Stimulated activated naive CD8-positive, alpha-beta T cell treated with anti-CD3 and anti-CD28 coated beads, Interleukin-15, amount 100 ng/mL, for 72 hours (primary cell): ENCODE measurements at regions not wholly inside any gene's neighbourhood (a gene's known extent, or its start where the extent isn't known, plus 50 kb on each side); places are given as distances from the start of the nearest gene placed in this dataset.

Experiments used
- ATAC-seq: fragments of 150-1000 bp; cut with Tn5 transposase; 2 replicates; pipeline ENCODE4 v1.10.0; 2021; ENCODE audit warnings: mild to moderate bottlenecking, moderate library complexity
- DNase-seq, 2 donors: peaks; one replicate each; pipeline ENCODE4 v3.0.0; 2021 to 2022
- H3K27ac Mint-ChIP-seq, 2 donors: one replicate each; pipeline ENCODE4 v1.8.0; 2022; ENCODE audit warnings: mild to moderate bottlenecking in 2 of 2, mixed read lengths in 2 of 2, moderate library complexity in 2 of 2
- H3K27me3 Mint-ChIP-seq: one replicate; pipeline ENCODE4 v1.8.0; 2022; ENCODE audit warnings: mixed read lengths
- H3K4me1 Mint-ChIP-seq: one replicate; pipeline ENCODE4 v1.8.0; 2022; ENCODE audit warnings: mild to moderate bottlenecking, mixed read lengths
- H3K4me3 Mint-ChIP-seq, 2 donors: one replicate each; pipeline ENCODE4 v1.8.0; 2022; ENCODE audit warnings: mild to moderate bottlenecking in 2 of 2, mixed read lengths in 2 of 2, moderate library complexity in 1 of 2
- H3K9me3 Mint-ChIP-seq, 2 donors: one replicate each; pipeline ENCODE4 v1.8.0; 2022; ENCODE audit warnings: mixed read lengths in 2 of 2

- Mint-ChIP-seq H3K4me3 (no peak overlapping the region), H3K27me3 (no peaks in the 10 kb centered on the region), H3K27ac (no peak overlapping the region), H3K9me3 (no peaks in the 10 kb centered on the region), H3K4me1 (no peaks in the 10 kb centered on the region)
- no peak for ATAC-seq
- DNase-seq = no peak
Observed at GRCh38 chr13:63551731-63552130, 2136.1 kb upstream of the PCDH20 start.

DNA sequence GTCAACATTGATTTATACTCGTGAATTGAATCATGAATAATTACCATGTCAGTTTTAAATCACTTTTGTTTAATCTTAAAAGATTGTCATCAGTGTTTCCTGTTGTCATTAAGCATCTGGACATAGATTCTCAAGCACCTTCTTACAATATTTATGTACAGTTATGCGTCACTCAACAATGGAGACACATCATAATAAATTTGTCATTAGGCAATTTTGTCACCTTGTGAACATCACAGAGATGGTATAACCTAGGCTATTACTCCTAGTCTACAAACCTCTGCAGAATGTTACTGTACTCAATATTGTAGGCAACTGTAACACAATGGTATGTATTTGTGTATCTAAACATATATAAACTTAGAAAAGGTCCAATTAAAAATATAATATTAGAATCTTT lies 2130.9 kb upstream of the PCDH20 start:
- no peak for DNase-seq
- Mint-ChIP-seq H3K4me1 (no peaks in the 10 kb centered on the region), H3K9me3 (peaks cover 0 to 12% of the 10 kb centered on the region in 2 donors), H3K27ac (no peak overlapping the region), H3K27me3 (no peaks in the 10 kb centered on the region), H3K4me3 (no peak overlapping the region)
- ATAC-seq = no peak

DNA sequence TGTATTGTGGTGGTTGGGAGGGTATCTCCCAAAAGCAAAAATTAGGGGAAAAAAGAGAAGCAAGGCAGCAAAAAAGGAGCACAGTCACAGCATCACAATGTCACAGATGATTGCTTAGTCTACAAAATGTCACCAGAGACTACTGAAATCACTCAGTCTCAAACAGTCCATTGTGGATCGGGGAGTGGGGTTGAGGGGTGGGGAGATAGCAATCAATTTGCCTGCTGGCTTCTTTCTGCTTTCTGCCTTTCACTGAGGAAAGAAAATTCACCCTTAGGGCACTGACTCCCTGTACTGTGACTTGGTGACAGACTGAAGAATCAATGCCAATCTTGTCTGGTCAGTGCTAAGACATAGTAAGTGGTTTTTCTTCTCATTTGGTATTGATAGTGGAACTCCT lies 2127.1 kb upstream of the PCDH20 start:
- no peak overlapping the region for H3K4me3 Mint-ChIP-seq
- DNase-seq = no peak
- no peaks in the 10 kb centered on the region for H3K4me1 Mint-ChIP-seq
- peaks cover 0 to 12% of the 10 kb centered on the region in 2 donors for H3K9me3 Mint-ChIP-seq
- ATAC-seq = no peak
- H3K27me3 Mint-ChIP-seq = no peaks in the 10 kb centered on the region
- H3K27ac Mint-ChIP-seq = no peak overlapping the region

GRCh38 chr13:63541336-63541735 lies 2125.7 kb upstream of the PCDH20 start:
- H3K4me3 Mint-ChIP-seq = no peak overlapping the region
- H3K4me1 Mint-ChIP-seq = no peaks in the 10 kb centered on the region
- DNase-seq (no peak), ATAC-seq (no peak)
- H3K27ac Mint-ChIP-seq = no peak overlapping the region
- peaks cover 0 to 12% of the 10 kb centered on the region in 2 donors for H3K9me3 Mint-ChIP-seq
- H3K27me3 Mint-ChIP-seq = no peaks in the 10 kb centered on the region

- DNase-seq = no peak
- Mint-ChIP-seq H3K4me1 (no peaks in the 10 kb centered on the region), H3K27me3 (no peaks in the 10 kb centered on the region), H3K27ac (no peak overlapping the region), H3K9me3 (peaks cover 0 to 4% of the 10 kb centered on the region in 2 donors), H3K4me3 (no peak overlapping the region)
- no peak for ATAC-seq
Observed at GRCh38 chr13:63540061-63540460, 2124.4 kb upstream of the PCDH20 start.

- no peaks in the 10 kb centered on the region for H3K27me3 Mint-ChIP-seq
- no peaks in the 10 kb centered on the region for H3K4me1 Mint-ChIP-seq
- DNase-seq (no peak), ATAC-seq (no peak)
- H3K4me3 Mint-ChIP-seq = no peak overlapping the region
- no peak overlapping the region for H3K27ac Mint-ChIP-seq
- peaks cover 0 to 12% of the 10 kb centered on the region in 2 donors for H3K9me3 Mint-ChIP-seq
Observed at GRCh38 chr13:63517371-63517770, 2101.7 kb upstream of the PCDH20 start.

- Mint-ChIP-seq H3K27ac (no peak overlapping the region), H3K9me3 (peaks cover 0 to 12% of the 10 kb centered on the region in 2 donors), H3K4me1 (no peaks in the 10 kb centered on the region), H3K4me3 (no peak overlapping the region), H3K27me3 (no peaks in the 10 kb centered on the region)
- no peak for ATAC-seq
- DNase-seq = no peak
Observed at GRCh38 chr13:63516124-63516523, 2100.5 kb upstream of the PCDH20 start.

- Mint-ChIP-seq H3K27me3 (no peaks in the 10 kb centered on the region), H3K27ac (no peak overlapping the region)
Observed at GRCh38 chr13:63514886-63515285, 2099.2 kb upstream of the PCDH20 start.

GRCh38 chr13:63512095-63512494 lies 2096.4 kb upstream of the PCDH20 start:
- H3K27ac Mint-ChIP-seq = no peak overlapping the region
- H3K9me3 Mint-ChIP-seq = no peaks in the 10 kb centered on the region
- no peaks in the 10 kb centered on the region for H3K27me3 Mint-ChIP-seq
- DNase-seq (no peak), ATAC-seq (no peak)
- H3K4me1 Mint-ChIP-seq = no peaks in the 10 kb centered on the region
- H3K4me3 Mint-ChIP-seq = no peak overlapping the region

More at GRCh38 chr13:63514886-63515285, 2099.2 kb upstream of the PCDH20 start:
- ATAC-seq = no peak
- no peak overlapping the region for H3K4me3 Mint-ChIP-seq
- no peak for DNase-seq
- H3K4me1 Mint-ChIP-seq = no peaks in the 10 kb centered on the region
- H3K9me3 Mint-ChIP-seq = peaks cover 0 to 12% of the 10 kb centered on the region in 2 donors

DNA sequence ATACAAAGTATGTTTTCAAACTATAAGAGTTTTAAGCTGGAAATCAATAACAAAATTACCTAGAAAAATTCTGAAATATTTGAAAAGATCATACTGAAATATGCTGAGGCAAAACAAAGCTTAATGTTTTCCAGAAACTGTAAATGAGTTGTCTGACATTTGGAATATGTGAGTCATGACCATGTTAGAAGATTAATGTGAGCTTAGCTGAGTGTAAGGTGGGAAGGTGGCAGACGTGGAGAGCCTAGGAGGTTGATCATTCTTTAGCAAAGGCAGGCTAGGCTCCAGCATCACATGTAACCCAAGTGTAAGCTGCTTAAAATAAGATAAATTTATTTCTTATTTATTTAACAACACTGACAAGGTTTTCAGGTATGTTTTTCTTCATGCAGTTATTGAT lies 2086.1 kb upstream of the PCDH20 start:
- Mint-ChIP-seq H3K4me3 (no peak overlapping the region), H3K4me1 (no peaks in the 10 kb centered on the region), H3K27me3 (no peaks in the 10 kb centered on the region), H3K9me3 (peaks cover 14 to 27% of the 10 kb centered on the region in 2 donors), H3K27ac (no peak overlapping the region)
- no peak for ATAC-seq
- no peak for DNase-seq

DNA sequence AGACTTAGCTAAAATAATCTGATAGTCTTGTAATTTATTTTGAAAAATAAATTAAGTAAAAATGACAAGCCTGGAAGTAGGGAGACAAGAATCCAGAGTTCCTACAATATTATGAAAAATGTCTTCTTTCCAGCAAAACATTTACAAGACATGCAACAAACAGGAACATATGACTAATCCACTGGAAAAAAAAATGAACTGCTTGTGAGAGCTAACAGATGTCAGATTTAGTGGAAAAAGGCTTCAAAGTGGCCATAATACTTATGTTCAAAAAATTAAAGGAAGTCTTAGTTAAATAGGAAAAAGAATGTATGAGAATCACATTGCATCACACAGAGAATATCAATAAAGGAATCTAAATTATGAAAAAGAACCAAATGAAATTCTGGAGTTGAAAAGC lies 2082.0 kb upstream of the PCDH20 start:
- ATAC-seq = no peak
- DNase-seq = no peak

DNA sequence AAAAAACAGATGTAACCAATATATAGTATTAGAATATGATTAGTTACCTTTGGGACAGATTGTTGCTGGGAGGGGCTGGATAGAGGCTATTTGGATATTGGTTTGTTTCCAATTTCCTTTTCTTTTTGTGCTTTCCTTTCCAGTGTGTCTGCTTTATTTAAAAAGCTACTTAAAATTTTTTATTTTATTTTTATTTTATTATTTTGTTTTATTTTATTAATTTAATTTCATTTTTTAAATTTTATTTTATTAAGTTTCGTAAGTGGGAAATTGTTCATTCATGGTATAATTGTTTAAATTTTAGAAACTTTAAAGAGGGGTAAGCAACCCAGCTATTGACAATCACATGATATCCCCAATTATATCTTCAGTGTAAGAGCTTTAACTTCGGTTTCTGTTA lies 2077.0 kb upstream of the PCDH20 start:
- Mint-ChIP-seq H3K4me3 (no peak overlapping the region), H3K9me3 (peaks cover 0 to 13% of the 10 kb centered on the region in 2 donors), H3K4me1 (no peaks in the 10 kb centered on the region), H3K27ac (no peak overlapping the region), H3K27me3 (no peaks in the 10 kb centered on the region)
- no peak for DNase-seq
- ATAC-seq = no peak

More for the DNA sequence above, 2082.0 kb upstream of the PCDH20 start:
- peaks cover 14 to 33% of the 10 kb centered on the region in 2 donors for H3K9me3 Mint-ChIP-seq
- no peaks in the 10 kb centered on the region for H3K4me1 Mint-ChIP-seq
- no peaks in the 10 kb centered on the region for H3K27me3 Mint-ChIP-seq
- H3K4me3 Mint-ChIP-seq = no peak overlapping the region
- H3K27ac Mint-ChIP-seq = no peak overlapping the region

DNA sequence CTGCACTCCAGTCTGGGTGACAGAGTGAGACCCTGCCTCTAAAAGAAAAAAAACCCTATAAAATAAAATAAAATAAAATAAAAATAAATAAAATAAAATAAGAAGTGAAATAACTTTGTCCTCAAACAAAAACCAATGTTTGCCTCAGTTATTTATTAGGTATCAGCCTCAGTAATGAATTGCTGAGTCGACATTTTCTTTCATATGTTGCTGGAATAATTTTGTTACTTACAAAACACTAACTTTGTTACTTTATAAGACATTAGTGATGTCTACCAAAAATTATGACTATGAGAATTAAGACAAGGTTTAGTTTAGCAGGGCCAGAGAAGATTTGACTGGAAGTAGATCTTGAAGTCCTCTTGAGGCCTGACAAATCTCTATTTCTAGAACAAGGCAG lies 2074.5 kb upstream of the PCDH20 start:
- no peak for ATAC-seq
- Mint-ChIP-seq H3K4me1 (no peaks in the 10 kb centered on the region), H3K27me3 (no peaks in the 10 kb centered on the region), H3K27ac (no peak overlapping the region), H3K9me3 (peaks cover 12 to 18% of the 10 kb centered on the region in 2 donors), H3K4me3 (no peak overlapping the region)
- DNase-seq = no peak

- Mint-ChIP-seq H3K27me3 (no peaks in the 10 kb centered on the region), H3K4me1 (no peaks in the 10 kb centered on the region), H3K27ac (no peak overlapping the region), H3K4me3 (no peak overlapping the region), H3K9me3 (peaks cover 7 to 10% of the 10 kb centered on the region in 2 donors)
- DNase-seq (no peak), ATAC-seq (no peak)
Observed at GRCh38 chr13:63481334-63481733, 2065.7 kb upstream of the PCDH20 start.

GRCh38 chr13:63472711-63473110 lies 2057.1 kb upstream of the PCDH20 start:
- Mint-ChIP-seq H3K27me3 (no peaks in the 10 kb centered on the region), H3K4me3 (no peak overlapping the region), H3K4me1 (no peaks in the 10 kb centered on the region), H3K9me3 (peaks cover 9 to 16% of the 10 kb centered on the region in 2 donors), H3K27ac (no peak overlapping the region)
- no peak for ATAC-seq
- DNase-seq = no peak

DNA sequence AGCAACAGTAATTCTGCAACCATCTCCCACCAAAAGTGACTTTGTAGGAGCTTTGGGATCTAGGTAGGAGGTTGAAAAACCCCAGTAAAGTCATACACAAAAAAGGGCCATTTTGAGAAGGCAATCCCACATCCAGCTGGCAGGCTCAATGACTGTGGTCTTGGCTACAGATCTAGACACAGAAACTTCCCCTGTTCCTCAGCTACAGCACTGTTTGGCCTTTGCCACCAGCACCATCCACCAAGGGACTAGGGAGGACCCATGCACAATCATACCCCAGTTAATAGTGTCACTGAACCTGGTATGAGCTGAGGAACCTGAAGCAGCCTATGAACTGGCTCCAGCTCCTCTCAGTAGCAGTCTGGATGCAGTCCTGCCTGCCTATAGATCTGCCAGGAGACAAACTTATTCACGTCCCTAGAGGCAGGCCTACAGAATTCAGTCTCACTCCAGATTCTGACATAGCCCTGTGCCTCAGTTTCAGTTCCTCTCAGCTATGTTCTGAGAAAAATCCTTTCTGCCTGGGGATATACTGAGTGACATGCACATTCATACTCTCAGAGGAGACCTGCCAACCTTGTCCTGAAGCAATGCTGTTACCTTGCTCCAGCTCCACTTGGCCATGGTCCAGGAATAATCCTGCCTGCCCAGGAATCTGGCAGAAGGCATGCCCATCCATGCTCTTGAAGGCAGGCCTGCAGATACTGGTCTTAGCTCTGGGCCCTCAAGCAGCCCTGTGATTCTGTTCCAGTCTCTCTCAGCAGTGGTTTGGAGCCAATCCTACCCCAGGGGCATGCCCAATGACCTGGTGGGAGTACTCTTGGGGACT lies 2048.3 kb upstream of the PCDH20 start:
- H3K4me1 Mint-ChIP-seq = no peaks in the 10 kb centered on the region
- DNase-seq (no peak), ATAC-seq (no peak)
- H3K27ac Mint-ChIP-seq = no peak overlapping the region
- H3K4me3 Mint-ChIP-seq = no peak overlapping the region
- no peaks in the 10 kb centered on the region for H3K9me3 Mint-ChIP-seq
- no peaks in the 10 kb centered on the region for H3K27me3 Mint-ChIP-seq
